ENCODE measurements at regions not wholly inside any gene's neighbourhood (a gene's known extent, or its start where the extent isn't known, plus 50 kb on each side); places are given as distances from the start of the nearest gene placed in this dataset.

GRCh38 chr7:81211934-81212320 is 293.1 kb upstream of the SEMA3C start:
- peak overlapping the region; percentile 93 for H3K27ac Mint-ChIP-seq (ENCODE audit: unreplicated experiment)
- H3K36me3 Mint-ChIP-seq (ENCODE audit: low read depth, unreplicated experiment), result no peaks in the 10 kb centered on the region
- Histone ChIP-seq H3K9me3 (ENCODE audit: insufficient read depth, low read depth, low read length) (no peaks in the 10 kb centered on the region), H3K4me2 (ENCODE audit: low read length) (no peak overlapping the region), H3K4me3 (ENCODE audit: insufficient read depth, low read depth, low read length) (no peak overlapping the region), H2AFZ (ENCODE audit: low read depth, low read length) (peak overlapping the region; percentile 61), H3K27me3 (ENCODE audit: insufficient read depth, low read length) (no peaks in the 10 kb centered on the region), H3K36me3 (ENCODE audit: insufficient read depth, low read length) (no peaks in the 10 kb centered on the region), H3K27ac (ENCODE audit: low read depth, low read length) (no peak overlapping the region), H3K4me1 (ENCODE audit: insufficient read depth, low read length) (no peaks in the 10 kb centered on the region), H3K9ac (ENCODE audit: low read length) (no peak overlapping the region), H4K20me1 (ENCODE audit: insufficient read depth, low read length) (no peaks in the 10 kb centered on the region), H3K79me2 (ENCODE audit: insufficient read depth, low read length) (no peaks in the 10 kb centered on the region)
- no peaks in the 10 kb centered on the region for H3K27me3 Mint-ChIP-seq (ENCODE audit: low read depth, unreplicated experiment)
- DNase-seq (ENCODE audit: low read depth) (no peak), FAIRE-seq (peak; percentile 90)
- peaks cover 34% of the 10 kb centered on the region for H3K4me1 Mint-ChIP-seq (ENCODE audit: low read depth, unreplicated experiment)
- no peak overlapping the region for H3K4me3 Mint-ChIP-seq (ENCODE audit: unreplicated experiment)
- TF ChIP-seq CTCF (IDR thresholded peaks at IDR 0.05; ENCODE audit: insufficient read depth, low read depth, low read length) (no peak), EZH2 (IDR thresholded peaks at IDR 0.05; ENCODE audit: insufficient read depth, low read length) (no peak)
- H3K9me3 Mint-ChIP-seq (ENCODE audit: unreplicated experiment), result no peaks in the 10 kb centered on the region

DNA sequence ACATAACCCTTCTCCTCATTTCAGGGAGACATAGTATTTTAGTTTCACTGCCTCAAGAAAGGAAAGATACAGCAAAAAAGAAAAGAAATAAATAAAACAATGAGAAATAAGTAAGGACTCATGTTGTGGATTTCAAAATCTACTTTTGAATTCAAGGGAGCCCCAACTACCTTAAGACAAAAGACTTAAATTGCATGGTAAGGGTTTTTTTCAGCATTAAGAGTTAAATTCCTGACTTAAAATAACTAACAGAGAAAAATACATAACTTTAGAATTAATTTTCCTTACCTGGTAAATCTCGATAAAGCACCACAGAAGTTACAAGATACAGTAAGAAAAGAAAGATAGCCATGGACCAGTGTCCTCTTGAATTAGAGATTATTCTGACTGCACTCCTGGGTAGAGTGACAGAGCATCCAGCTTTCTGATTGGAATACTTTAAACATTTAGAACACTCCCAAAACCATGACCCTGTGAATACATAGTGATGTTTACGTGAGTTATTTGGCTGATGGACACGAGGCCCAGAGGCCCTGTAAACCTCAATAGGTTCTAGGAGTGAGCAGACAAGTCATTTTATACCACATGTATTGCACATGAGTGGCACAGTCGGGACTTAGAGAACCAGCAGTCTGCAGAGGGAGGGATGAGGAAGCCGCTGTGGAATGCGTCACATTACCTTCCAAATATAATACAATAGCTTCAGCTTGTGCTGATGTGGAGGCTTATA is 292.5 kb upstream of the SEMA3C start:
- H3K4me3 ChIP-seq (ENCODE audit: insufficient read depth, low read depth, low read length), result no peak overlapping the region
- no peaks in the 10 kb centered on the region for H3K4me1 ChIP-seq (ENCODE audit: insufficient read depth, low read length)
- H3K27ac Mint-ChIP-seq (ENCODE audit: unreplicated experiment), result peak overlapping the region; percentile 93
- FAIRE-seq (no peak), DNase-seq (ENCODE audit: low read depth) (peak; percentile 83)
- no peaks in the 10 kb centered on the region for H3K9me3 ChIP-seq (ENCODE audit: insufficient read depth, low read depth, low read length)
- H3K4me3 Mint-ChIP-seq (ENCODE audit: unreplicated experiment), result peak overlapping the region; percentile 41
- H3K27ac ChIP-seq (ENCODE audit: low read depth, low read length), result peak overlapping the region; percentile 45
- no peak overlapping the region for H3K4me2 ChIP-seq (ENCODE audit: low read length)
- H3K36me3 ChIP-seq (ENCODE audit: insufficient read depth, low read length), result no peaks in the 10 kb centered on the region
- peak overlapping the region; percentile 61 for H2AFZ ChIP-seq (ENCODE audit: low read depth, low read length)
- H3K27me3 Mint-ChIP-seq (ENCODE audit: low read depth, unreplicated experiment), result no peaks in the 10 kb centered on the region
- H3K4me1 Mint-ChIP-seq (ENCODE audit: low read depth, unreplicated experiment), result peaks cover 34% of the 10 kb centered on the region
- H3K79me2 ChIP-seq (ENCODE audit: insufficient read depth, low read length), result no peaks in the 10 kb centered on the region
- H3K9ac ChIP-seq (ENCODE audit: low read length), result no peak overlapping the region
- H3K27me3 ChIP-seq (ENCODE audit: insufficient read depth, low read length), result no peaks in the 10 kb centered on the region
- H3K9me3 Mint-ChIP-seq (ENCODE audit: unreplicated experiment), result no peaks in the 10 kb centered on the region
- TF ChIP-seq CTCF (IDR thresholded peaks at IDR 0.05; ENCODE audit: insufficient read depth, low read depth, low read length) (no peak), EZH2 (IDR thresholded peaks at IDR 0.05; ENCODE audit: insufficient read depth, low read length) (no peak)
- H4K20me1 ChIP-seq (ENCODE audit: insufficient read depth, low read length), result no peaks in the 10 kb centered on the region
- H3K36me3 Mint-ChIP-seq (ENCODE audit: low read depth, unreplicated experiment), result no peaks in the 10 kb centered on the region

Measured in astrocyte (in vitro differentiated cells and primary cell).